HEK293 (cell line): ENCODE measurements at regions not wholly inside any gene's neighbourhood (a gene's known extent, or its start where the extent isn't known, plus 50 kb on each side); places are given as distances from the start of the nearest gene placed in this dataset.

Experiments
- MZF1 ChIP-seq: fragments of 450-650 bp; formaldehyde crosslinking; IDR thresholded peaks from 2 replicates; pipeline ENCODE4 v1.5.1; 2017; ENCODE audit warnings: missing biosample characterization, missing genetic modification characterization, borderline replicate concordance
- SP2 ChIP-seq: fragments of 450-650 bp; formaldehyde crosslinking; IDR thresholded peaks from 2 replicates; pipeline ENCODE4 v1.5.1; 2016; ENCODE audit warnings: missing biosample characterization, missing genetic modification characterization
- TCF7L2 ChIP-seq: IDR thresholded peaks from 2 replicates; pipeline ENCODE4 v1.6.1; 2011; ENCODE audit warnings: low read depth, mild to moderate bottlenecking, inconsistent platforms, low read length, moderate library complexity, borderline replicate concordance
- ZNF423 ChIP-seq: fragments of 450-650 bp; formaldehyde crosslinking; IDR thresholded peaks from 2 replicates; pipeline ENCODE4 v1.5.1; 2016; ENCODE audit warnings: missing biosample characterization, missing genetic modification characterization
- ZNF530 ChIP-seq: fragments of 450-650 bp; formaldehyde crosslinking; IDR thresholded peaks from 2 replicates; pipeline ENCODE4 v1.5.1; 2016; ENCODE audit warnings: low read depth, missing biosample characterization, missing genetic modification characterization
- TF ChIP-seq, protein P1 (sequence below): fragments of 450-650 bp; formaldehyde crosslinking; IDR thresholded peaks from 2 replicates; pipeline ENCODE4 v1.5.1; 2016; ENCODE audit warnings: missing biosample characterization, missing genetic modification characterization
- TF ChIP-seq, protein P2 (sequence below): fragments of 450-650 bp; formaldehyde crosslinking; IDR thresholded peaks from 2 replicates; pipeline ENCODE4 v1.5.1; 2016; ENCODE audit warnings: missing biosample characterization, missing genetic modification characterization
- TF ChIP-seq, protein P3 (sequence below): fragments of 450-650 bp; formaldehyde crosslinking; IDR thresholded peaks from 2 replicates; pipeline ENCODE4 v1.5.1; 2016; ENCODE audit warnings: missing biosample characterization, missing genetic modification characterization
- TF ChIP-seq, protein P4 (sequence below): fragments of 450-650 bp; formaldehyde crosslinking; IDR thresholded peaks from 2 replicates; pipeline ENCODE4 v1.5.1; 2016; ENCODE audit warnings: missing biosample characterization, missing genetic modification characterization, borderline replicate concordance
- TF ChIP-seq, protein P5 (sequence below): fragments of 450-650 bp; IDR thresholded peaks from 2 replicates; pipeline ENCODE4 v1.5.1; 2018; ENCODE audit warnings: missing biosample characterization, mild to moderate bottlenecking, missing genetic modification characterization
- TF ChIP-seq, protein P6 (sequence below): fragments of 450-650 bp; formaldehyde crosslinking; IDR thresholded peaks from 2 replicates; pipeline ENCODE4 v1.5.1; 2016; ENCODE audit warnings: missing biosample characterization, missing genetic modification characterization, low read depth
- TF ChIP-seq, protein P7 (sequence below): fragments of 450-650 bp; formaldehyde crosslinking; IDR thresholded peaks from 2 replicates; pipeline ENCODE4 v1.5.1; 2016; ENCODE audit warnings: missing biosample characterization, missing genetic modification characterization
- TF ChIP-seq, protein P8 (sequence below): fragments of 450-650 bp; formaldehyde crosslinking; IDR thresholded peaks from 2 replicates; pipeline ENCODE4 v1.5.1; 2017; ENCODE audit warnings: missing biosample characterization, missing genetic modification characterization

DNA sequence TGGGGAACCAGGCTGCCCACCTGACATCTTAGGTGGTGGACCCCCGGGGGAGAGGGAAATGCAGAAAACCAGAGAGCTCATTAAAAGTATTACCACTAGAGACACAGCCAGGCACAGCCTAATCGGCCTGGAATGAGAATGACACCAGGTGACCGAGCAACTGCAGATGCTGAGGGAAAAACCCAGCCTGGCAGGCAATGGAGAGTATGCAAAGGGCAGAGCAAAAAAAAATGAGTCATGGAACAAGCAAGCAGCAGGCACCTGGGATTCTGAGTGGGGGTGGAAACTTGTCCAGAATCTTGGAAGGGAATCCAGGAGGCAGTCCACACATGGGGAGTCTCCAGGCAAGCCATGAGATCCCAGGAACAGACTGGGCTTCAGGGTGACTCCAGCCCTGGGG, 183.7 kb upstream of the LRRN1 start:
- TF ChIP-seq SP2 (tag by site-specific recombination) = no peak
- TF ChIP-seq, protein P1, sequence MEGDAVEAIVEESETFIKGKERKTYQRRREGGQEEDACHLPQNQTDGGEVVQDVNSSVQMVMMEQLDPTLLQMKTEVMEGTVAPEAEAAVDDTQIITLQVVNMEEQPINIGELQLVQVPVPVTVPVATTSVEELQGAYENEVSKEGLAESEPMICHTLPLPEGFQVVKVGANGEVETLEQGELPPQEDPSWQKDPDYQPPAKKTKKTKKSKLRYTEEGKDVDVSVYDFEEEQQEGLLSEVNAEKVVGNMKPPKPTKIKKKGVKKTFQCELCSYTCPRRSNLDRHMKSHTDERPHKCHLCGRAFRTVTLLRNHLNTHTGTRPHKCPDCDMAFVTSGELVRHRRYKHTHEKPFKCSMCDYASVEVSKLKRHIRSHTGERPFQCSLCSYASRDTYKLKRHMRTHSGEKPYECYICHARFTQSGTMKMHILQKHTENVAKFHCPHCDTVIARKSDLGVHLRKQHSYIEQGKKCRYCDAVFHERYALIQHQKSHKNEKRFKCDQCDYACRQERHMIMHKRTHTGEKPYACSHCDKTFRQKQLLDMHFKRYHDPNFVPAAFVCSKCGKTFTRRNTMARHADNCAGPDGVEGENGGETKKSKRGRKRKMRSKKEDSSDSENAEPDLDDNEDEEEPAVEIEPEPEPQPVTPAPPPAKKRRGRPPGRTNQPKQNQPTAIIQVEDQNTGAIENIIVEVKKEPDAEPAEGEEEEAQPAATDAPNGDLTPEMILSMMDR (tag by site-specific recombination) = no peak
- TF ChIP-seq, protein P2, sequence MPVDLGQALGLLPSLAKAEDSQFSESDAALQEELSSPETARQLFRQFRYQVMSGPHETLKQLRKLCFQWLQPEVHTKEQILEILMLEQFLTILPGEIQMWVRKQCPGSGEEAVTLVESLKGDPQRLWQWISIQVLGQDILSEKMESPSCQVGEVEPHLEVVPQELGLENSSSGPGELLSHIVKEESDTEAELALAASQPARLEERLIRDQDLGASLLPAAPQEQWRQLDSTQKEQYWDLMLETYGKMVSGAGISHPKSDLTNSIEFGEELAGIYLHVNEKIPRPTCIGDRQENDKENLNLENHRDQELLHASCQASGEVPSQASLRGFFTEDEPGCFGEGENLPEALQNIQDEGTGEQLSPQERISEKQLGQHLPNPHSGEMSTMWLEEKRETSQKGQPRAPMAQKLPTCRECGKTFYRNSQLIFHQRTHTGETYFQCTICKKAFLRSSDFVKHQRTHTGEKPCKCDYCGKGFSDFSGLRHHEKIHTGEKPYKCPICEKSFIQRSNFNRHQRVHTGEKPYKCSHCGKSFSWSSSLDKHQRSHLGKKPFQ = no peak
- TF ChIP-seq TCF7L2 = no peak
- TF ChIP-seq, protein P3, sequence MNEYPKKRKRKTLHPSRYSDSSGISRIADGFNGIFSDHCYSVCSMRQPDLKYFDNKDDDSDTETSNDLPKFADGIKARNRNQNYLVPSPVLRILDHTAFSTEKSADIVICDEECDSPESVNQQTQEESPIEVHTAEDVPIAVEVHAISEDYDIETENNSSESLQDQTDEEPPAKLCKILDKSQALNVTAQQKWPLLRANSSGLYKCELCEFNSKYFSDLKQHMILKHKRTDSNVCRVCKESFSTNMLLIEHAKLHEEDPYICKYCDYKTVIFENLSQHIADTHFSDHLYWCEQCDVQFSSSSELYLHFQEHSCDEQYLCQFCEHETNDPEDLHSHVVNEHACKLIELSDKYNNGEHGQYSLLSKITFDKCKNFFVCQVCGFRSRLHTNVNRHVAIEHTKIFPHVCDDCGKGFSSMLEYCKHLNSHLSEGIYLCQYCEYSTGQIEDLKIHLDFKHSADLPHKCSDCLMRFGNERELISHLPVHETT (tag by site-specific recombination) = no peak
- no peak for TF ChIP-seq MZF1 (tag by site-specific recombination)
- TF ChIP-seq, protein P4, sequence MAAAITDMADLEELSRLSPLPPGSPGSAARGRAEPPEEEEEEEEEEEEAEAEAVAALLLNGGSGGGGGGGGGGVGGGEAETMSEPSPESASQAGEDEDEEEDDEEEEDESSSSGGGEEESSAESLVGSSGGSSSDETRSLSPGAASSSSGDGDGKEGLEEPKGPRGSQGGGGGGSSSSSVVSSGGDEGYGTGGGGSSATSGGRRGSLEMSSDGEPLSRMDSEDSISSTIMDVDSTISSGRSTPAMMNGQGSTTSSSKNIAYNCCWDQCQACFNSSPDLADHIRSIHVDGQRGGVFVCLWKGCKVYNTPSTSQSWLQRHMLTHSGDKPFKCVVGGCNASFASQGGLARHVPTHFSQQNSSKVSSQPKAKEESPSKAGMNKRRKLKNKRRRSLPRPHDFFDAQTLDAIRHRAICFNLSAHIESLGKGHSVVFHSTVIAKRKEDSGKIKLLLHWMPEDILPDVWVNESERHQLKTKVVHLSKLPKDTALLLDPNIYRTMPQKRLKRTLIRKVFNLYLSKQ (tag by site-specific recombination) = no peak
- TF ChIP-seq, protein P5, sequence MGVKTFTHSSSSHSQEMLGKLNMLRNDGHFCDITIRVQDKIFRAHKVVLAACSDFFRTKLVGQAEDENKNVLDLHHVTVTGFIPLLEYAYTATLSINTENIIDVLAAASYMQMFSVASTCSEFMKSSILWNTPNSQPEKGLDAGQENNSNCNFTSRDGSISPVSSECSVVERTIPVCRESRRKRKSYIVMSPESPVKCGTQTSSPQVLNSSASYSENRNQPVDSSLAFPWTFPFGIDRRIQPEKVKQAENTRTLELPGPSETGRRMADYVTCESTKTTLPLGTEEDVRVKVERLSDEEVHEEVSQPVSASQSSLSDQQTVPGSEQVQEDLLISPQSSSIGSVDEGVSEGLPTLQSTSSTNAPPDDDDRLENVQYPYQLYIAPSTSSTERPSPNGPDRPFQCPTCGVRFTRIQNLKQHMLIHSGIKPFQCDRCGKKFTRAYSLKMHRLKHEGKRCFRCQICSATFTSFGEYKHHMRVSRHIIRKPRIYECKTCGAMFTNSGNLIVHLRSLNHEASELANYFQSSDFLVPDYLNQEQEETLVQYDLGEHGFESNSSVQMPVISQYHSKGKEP (tag by site-specific recombination) = no peak
- TF ChIP-seq, protein P6, sequence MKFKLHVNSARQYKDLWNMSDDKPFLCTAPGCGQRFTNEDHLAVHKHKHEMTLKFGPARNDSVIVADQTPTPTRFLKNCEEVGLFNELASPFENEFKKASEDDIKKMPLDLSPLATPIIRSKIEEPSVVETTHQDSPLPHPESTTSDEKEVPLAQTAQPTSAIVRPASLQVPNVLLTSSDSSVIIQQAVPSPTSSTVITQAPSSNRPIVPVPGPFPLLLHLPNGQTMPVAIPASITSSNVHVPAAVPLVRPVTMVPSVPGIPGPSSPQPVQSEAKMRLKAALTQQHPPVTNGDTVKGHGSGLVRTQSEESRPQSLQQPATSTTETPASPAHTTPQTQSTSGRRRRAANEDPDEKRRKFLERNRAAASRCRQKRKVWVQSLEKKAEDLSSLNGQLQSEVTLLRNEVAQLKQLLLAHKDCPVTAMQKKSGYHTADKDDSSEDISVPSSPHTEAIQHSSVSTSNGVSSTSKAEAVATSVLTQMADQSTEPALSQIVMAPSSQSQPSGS = no peak
- no peak for TF ChIP-seq ZNF530 (tag by site-specific recombination)
- TF ChIP-seq ZNF423 (tag by site-specific recombination) = no peak
- TF ChIP-seq, protein P7, sequence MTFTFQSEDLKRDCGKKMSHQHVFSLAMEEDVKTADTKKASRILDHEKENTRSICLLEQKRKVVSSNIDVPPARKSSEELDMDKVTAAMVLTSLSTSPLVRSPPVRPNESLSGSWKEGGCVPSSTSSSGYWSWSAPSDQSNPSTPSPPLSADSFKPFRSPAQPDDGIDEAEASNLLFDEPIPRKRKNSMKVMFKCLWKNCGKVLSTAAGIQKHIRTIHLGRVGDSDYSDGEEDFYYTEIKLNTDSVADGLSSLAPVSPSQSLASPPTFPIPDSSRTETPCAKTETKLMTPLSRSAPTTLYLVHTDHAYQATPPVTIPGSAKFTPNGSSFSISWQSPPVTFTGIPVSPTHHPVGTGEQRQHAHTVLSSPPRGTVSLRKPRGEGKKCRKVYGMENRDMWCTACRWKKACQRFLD (tag by site-specific recombination) = no peak
- TF ChIP-seq, protein P8, sequence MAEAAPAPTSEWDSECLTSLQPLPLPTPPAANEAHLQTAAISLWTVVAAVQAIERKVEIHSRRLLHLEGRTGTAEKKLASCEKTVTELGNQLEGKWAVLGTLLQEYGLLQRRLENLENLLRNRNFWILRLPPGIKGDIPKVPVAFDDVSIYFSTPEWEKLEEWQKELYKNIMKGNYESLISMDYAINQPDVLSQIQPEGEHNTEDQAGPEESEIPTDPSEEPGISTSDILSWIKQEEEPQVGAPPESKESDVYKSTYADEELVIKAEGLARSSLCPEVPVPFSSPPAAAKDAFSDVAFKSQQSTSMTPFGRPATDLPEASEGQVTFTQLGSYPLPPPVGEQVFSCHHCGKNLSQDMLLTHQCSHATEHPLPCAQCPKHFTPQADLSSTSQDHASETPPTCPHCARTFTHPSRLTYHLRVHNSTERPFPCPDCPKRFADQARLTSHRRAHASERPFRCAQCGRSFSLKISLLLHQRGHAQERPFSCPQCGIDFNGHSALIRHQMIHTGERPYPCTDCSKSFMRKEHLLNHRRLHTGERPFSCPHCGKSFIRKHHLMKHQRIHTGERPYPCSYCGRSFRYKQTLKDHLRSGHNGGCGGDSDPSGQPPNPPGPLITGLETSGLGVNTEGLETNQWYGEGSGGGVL (tag by site-specific recombination) = no peak
